ENCODE measurements at regions not wholly inside any gene's neighbourhood (a gene's known extent, or its start where the extent isn't known, plus 50 kb on each side); places are given as distances from the start of the nearest gene placed in this dataset.
A peak's percentile ranks its signal among the peaks of the same experiment; 100 is the strongest.

DNA sequence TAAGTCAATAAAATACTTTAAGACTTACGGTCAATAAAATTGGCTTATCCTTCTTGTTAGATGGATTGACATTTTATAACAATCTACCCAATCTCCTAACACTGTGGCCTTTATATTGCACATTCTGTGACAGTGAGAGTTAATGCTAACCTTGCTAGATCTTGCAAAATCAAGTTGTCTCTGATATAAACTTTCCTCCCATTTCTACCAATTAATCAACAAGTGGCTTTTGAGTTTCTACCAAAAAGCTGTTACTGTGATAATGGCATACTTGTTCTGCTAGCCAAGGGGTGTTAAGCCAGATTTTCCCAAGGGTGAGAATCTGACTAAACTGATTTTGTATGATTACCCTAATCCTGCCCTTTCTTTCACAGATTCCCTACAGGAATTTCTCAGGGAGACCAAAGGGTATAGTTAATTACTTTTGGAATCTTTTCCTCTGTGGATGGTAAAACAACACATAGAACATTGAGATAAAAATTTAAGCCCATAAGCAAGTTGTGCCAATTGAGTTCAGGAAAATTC is 174.1 kb upstream of the SUCLG2 start:
- ChIA-PET POLR2A (no interaction called here), CTCF (no interaction called here)
- TF ChIP-seq, protein P1, sequence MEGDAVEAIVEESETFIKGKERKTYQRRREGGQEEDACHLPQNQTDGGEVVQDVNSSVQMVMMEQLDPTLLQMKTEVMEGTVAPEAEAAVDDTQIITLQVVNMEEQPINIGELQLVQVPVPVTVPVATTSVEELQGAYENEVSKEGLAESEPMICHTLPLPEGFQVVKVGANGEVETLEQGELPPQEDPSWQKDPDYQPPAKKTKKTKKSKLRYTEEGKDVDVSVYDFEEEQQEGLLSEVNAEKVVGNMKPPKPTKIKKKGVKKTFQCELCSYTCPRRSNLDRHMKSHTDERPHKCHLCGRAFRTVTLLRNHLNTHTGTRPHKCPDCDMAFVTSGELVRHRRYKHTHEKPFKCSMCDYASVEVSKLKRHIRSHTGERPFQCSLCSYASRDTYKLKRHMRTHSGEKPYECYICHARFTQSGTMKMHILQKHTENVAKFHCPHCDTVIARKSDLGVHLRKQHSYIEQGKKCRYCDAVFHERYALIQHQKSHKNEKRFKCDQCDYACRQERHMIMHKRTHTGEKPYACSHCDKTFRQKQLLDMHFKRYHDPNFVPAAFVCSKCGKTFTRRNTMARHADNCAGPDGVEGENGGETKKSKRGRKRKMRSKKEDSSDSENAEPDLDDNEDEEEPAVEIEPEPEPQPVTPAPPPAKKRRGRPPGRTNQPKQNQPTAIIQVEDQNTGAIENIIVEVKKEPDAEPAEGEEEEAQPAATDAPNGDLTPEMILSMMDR (IDR thresholded peaks at IDR 0.05; ENCODE audit: control extremely low read depth, extremely low read depth, low read depth, missing control alignments), result no peak
- DNase-seq (ENCODE audit: extremely low spot score), result no peak

DNA sequence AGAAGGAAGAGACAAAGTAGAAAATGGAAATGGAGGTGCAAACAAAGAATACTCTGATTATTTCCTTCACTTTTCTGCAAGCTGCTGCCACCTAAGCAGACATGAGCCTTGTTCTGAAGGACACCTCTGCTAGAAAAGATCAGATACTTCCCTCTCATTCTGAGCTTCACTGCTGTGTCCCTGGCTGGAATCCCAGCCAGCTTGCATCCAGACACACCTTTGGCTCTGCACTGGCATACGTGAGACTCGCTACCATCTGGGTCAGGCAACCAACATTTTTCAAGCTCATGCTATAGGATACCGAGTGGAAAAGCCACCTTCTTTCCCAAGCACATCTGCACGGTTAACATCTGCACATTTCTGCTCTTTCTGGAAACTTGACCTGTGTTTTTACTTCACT is 166.7 kb upstream of the SUCLG2 start:
- TF ChIP-seq, protein P1 (IDR thresholded peaks at IDR 0.05; ENCODE audit: control extremely low read depth, extremely low read depth, low read depth, missing control alignments), result no peak
- POLR2A ChIA-PET, result no interaction called here
- no peak for DNase-seq (ENCODE audit: extremely low spot score)
- CTCF ChIA-PET, result no interaction called here

DNA sequence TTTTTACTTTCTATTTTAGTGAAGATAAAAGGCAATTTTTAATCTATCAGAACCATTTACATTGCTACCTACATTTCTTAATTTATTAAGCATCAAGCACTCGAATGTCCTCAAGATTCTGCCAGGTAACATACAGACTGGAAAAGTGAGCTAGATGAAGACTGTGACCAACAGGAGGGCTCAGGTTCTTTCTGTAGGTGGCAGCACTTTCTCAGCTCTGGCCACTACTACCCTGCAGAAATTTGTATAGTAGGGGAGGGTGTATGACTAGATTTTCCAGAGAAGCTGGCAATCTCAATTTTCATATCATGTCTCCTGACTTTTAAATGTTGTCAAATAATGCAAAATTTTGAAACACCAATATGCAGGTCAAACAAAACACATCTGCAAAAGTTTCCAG is 165.0 kb upstream of the SUCLG2 start:
- TF ChIP-seq, protein P1 (IDR thresholded peaks at IDR 0.05; ENCODE audit: control extremely low read depth, extremely low read depth, low read depth, missing control alignments), result peak; percentile 17
- ChIA-PET POLR2A (no interaction called here), CTCF (interaction anchor here (1.1 to 1.9 kb wide), 2 partner anchors 438 to 1058 kb away, joined by 3 to 4 read pairs; no protein-coding TSS in a partner anchor)
- DNase-seq (ENCODE audit: extremely low spot score), result no peak

DNA sequence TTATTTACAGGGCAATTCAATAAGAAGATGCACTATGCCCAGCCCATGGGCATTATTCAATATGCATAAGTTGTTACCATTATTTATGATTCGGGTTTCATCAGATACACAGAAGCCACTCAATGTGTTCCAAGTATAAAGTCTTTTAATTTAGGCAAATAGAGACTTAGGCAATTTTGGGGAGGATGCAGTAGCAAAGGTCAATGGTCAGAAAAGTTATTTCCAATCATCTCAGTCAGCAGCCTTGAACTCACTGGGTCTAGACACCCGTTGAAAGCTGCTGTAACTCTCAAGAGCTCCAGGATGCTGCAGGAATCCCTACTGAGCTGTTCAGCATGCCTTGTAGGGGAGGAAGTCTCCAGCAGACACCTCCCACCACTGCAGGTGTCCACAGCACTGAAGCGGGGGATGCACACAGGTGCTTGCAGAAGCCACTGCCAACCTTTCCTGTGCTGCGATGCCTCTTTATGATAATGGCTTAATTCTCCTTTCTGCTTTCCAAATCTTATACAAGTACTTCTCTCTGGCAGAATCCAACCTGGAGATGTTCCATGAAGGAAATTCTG is 155.0 kb upstream of the SUCLG2 start:
- CTCF ChIA-PET, result interaction anchor here (1.5 kb wide), 1 partner anchor 19 kb away, joined by 4 read pairs; no protein-coding TSS in a partner anchor
- TF ChIP-seq, protein P1 (IDR thresholded peaks at IDR 0.05; ENCODE audit: control extremely low read depth, extremely low read depth, low read depth, missing control alignments), result no peak
- no peak for DNase-seq (ENCODE audit: extremely low spot score)
- POLR2A ChIA-PET, result no interaction called here

DNA sequence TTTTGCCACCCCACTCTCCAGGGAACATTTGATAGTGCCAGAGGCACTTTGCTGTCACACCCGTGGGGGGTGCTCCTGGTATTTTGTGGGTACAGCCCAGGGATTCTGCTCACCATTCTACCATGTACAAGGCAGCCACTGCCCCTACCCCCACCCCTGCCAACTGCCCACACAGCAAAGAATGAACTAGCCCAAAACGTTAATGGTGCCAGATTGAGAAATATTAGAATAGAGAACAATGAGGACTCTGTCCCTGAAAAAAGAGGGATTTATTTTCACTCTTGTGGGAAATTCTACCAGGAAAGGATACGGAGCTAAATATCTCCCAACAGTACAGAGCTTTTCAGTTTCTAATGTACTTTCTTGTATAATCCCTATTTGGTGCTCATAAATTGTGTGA is 154.5 kb upstream of the SUCLG2 start:
- POLR2A ChIA-PET, result no interaction called here
- DNase-seq (ENCODE audit: extremely low spot score), result no peak
- TF ChIP-seq, protein P1 (IDR thresholded peaks at IDR 0.05; ENCODE audit: control extremely low read depth, extremely low read depth, low read depth, missing control alignments), result no peak
- CTCF ChIA-PET, result no interaction called here

DNA sequence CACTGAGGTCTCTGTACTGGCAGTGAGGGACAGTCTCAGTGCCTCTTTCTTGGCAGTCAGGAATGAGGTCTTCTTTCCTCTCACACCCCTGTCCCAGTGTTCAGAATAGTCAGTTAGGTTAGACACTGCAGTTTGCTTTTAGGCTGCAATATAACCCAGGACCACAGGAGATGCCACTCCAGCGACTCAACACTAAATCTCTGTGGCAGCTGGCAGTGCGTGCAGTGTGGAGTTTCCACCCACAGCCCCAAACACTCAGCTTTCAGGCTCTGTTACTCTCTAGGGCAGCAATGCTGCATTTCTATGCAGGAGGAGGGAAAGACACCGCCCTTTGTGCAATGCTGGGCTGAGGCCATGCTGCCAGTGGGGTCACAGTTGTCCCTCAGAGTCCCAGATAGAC is 150.2 kb upstream of the SUCLG2 start:
- ChIA-PET CTCF (no interaction called here), POLR2A (no interaction called here)
- TF ChIP-seq, protein P1 (IDR thresholded peaks at IDR 0.05; ENCODE audit: control extremely low read depth, extremely low read depth, low read depth, missing control alignments), result no peak
- DNase-seq (ENCODE audit: extremely low spot score), result no peak
